ENCODE measurements at regions not wholly inside any gene's neighbourhood (a gene's known extent, or its start where the extent isn't known, plus 50 kb on each side); places are given as distances from the start of the nearest gene placed in this dataset.

- H3K4me3 ChIP-seq (ENCODE audit: low read depth, low read length) = no peak overlapping the region
- DNase-seq (ENCODE audit: low read depth) = no peak
- no peak for TF ChIP-seq CTCF (conservative IDR thresholded peaks at IDR 0.05; ENCODE audit: low read depth, low read length)
Observed at GRCh38 chr2:235146871-235147565, 195.2 kb downstream of the SH3BP4 start.

GRCh38 chr2:235148201-235149170 is 196.7 kb downstream of the SH3BP4 start:
- no peak overlapping the region for H3K4me3 ChIP-seq (ENCODE audit: low read depth, low read length)
- no peak for TF ChIP-seq CTCF (conservative IDR thresholded peaks at IDR 0.05; ENCODE audit: low read depth, low read length)
- no peak for DNase-seq (ENCODE audit: low read depth)

- TF ChIP-seq CTCF (conservative IDR thresholded peaks at IDR 0.05; ENCODE audit: low read depth, low read length) = no peak
Observed at GRCh38 chr2:235149240-235149659, 197.4 kb downstream of the SH3BP4 start.

GRCh38 chr2:235149736-235150135 is 197.9 kb downstream of the SH3BP4 start:
- no peak overlapping the region for H3K4me3 ChIP-seq (ENCODE audit: low read depth, low read length)
- no peak for DNase-seq (ENCODE audit: low read depth)
- no peak for TF ChIP-seq CTCF (conservative IDR thresholded peaks at IDR 0.05; ENCODE audit: low read depth, low read length)

More at GRCh38 chr2:235149240-235149659, 197.4 kb downstream of the SH3BP4 start:
- no peak for DNase-seq (ENCODE audit: low read depth)
- H3K4me3 ChIP-seq (ENCODE audit: low read depth, low read length) = no peak overlapping the region

- no peak overlapping the region for H3K4me3 ChIP-seq (ENCODE audit: low read depth, low read length)
- no peak for TF ChIP-seq CTCF (conservative IDR thresholded peaks at IDR 0.05; ENCODE audit: low read depth, low read length)
- no peak for DNase-seq (ENCODE audit: low read depth)
Observed at GRCh38 chr2:235151152-235151551, 199.3 kb downstream of the SH3BP4 start.

GRCh38 chr2:235155163-235155562 is 203.3 kb downstream of the SH3BP4 start:
- H3K4me3 ChIP-seq (ENCODE audit: low read depth, low read length) = no peak overlapping the region
- no peak for DNase-seq (ENCODE audit: low read depth)
- TF ChIP-seq CTCF (conservative IDR thresholded peaks at IDR 0.05; ENCODE audit: low read depth, low read length) = no peak

All from choroid plexus epithelial cell (primary cell).